Esophagus muscularis mucosa (tissue), 4 donors: ENCODE measurements at regions not wholly inside any gene's neighbourhood (a gene's known extent, or its start where the extent isn't known, plus 50 kb on each side); places are given as distances from the start of the nearest gene placed in this dataset.
"Not testable (repeated sequence)": the region's sequence is repeated elsewhere in the genome, so short reads cannot be mapped to it uniquely, and the experiment has no call there.

Experiments
- DNase-seq: peaks from one replicate; pipeline ENCODE4 v3.0.0-alpha.2; 2017; ENCODE audit errors: extremely low spot score
- H3K27ac ChIP-seq, 4 donors: fragments of 200-600 bp; sonication (generic); replicated peaks in 1 of 4; 1 replicate in 3 of 4; 2 replicates in 1 of 4; pipeline ENCODE4 v1.5.1; 2016 to 2019; ENCODE audit warnings: mild to moderate bottlenecking in 1 of 4
- H3K27me3 ChIP-seq, 4 donors: fragments of 200-600 bp; sonication (generic); one replicate each; pipeline versions ENCODE4 v1.5.1 to v1.6.0; 2016 to 2019
- H3K36me3 ChIP-seq, 4 donors: fragments of 200-600 bp; sonication (generic); one replicate each; pipeline ENCODE4 v1.5.1; 2016 to 2019
- H3K4me1 ChIP-seq, 4 donors: fragments of 200-600 bp; sonication (generic); one replicate each; pipeline ENCODE4 v1.5.1; 2016 to 2019
- H3K4me3 ChIP-seq, 4 donors: fragments of 200-600 bp; sonication (generic); 1 replicate in 2 of 4; 2 replicates in 2 of 4; pipeline ENCODE4 v1.5.1; 2016 to 2019; ENCODE audit warnings: mild to moderate bottlenecking in 4 of 4, moderate library complexity in 1 of 4
- H3K9me3 ChIP-seq, 4 donors: fragments of 200-600 bp; sonication (generic); 1 replicate in 3 of 4; 2 replicates in 1 of 4; pipeline ENCODE4 v1.5.1; 2016 to 2019
- CTCF ChIP-seq, 3 experiments: fragments of 200-600 bp in 2 of 3; fragments of 450-650 bp in 1 of 3; sonication (generic) in 2 of 3; IDR thresholded peaks; one replicate each; pipeline ENCODE4 v1.5.1; 2017 to 2019; ENCODE audit warnings: antibody characterized with exemption in 3 of 3, mild to moderate bottlenecking in 2 of 3, moderate library complexity in 1 of 3
- EP300 ChIP-seq: sonication (generic); formaldehyde crosslinking; IDR thresholded peaks from one replicate; pipeline ENCODE4 v1.6.1; 2017; ENCODE audit warnings: antibody characterized with exemption
- POLR2A ChIP-seq: fragments of 450-650 bp; IDR thresholded peaks from one replicate; pipeline ENCODE4 v1.6.1; 2017; ENCODE audit warnings: antibody characterized with exemption, moderate library complexity, mild to moderate bottlenecking, low read depth
- POLR2AphosphoS5 ChIP-seq, 2 donors: sonication (generic); formaldehyde crosslinking; IDR thresholded peaks; one replicate each; pipeline ENCODE4 v1.6.1; 2017; ENCODE audit warnings: antibody characterized with exemption in 2 of 2
- WGBS: methylation state at CpG from one replicate; pipeline ENCODE4 v1.1.5; 2018; 5-methylcytosine and 5-hydroxymethylcytosine counted together
- intact Hi-C: fragments of 100-400 bp; cut with DNase I; formaldehyde crosslinking; loops from one replicate; pipeline ENCODE4 v1.15.1; 2023

- DNase-seq: no peak
- Histone ChIP-seq H3K36me3 (no peaks in the 10 kb centered on the region), H3K4me1 (no peaks in the 10 kb centered on the region), H3K4me3 (no peak overlapping the region), H3K9me3 (no peaks in the 10 kb centered on the region), H3K27me3 (no peaks in the 10 kb centered on the region), H3K27ac (no peak overlapping the region)
- TF ChIP-seq POLR2AphosphoS5 (IDR thresholded peaks at IDR 0.05) (no peak), CTCF (IDR thresholded peaks at IDR 0.05) (no peak), EP300 (no peak), POLR2A (no peak)
- intact Hi-C loops: no loop called here
These were observed 276.9 kb upstream of the SGCG start for GRCh38 chr13:22903925-22904324.

- intact Hi-C loops: no loop called here
- TF ChIP-seq POLR2AphosphoS5 (IDR thresholded peaks at IDR 0.05) (peak in 1 of 2 donors; percentile 22), CTCF (IDR thresholded peaks at IDR 0.05) (no peak)
- Histone ChIP-seq H3K27me3 (no peaks in the 10 kb centered on the region), H3K27ac (peak overlapping the region; percentile 55 to 80 (median 62)), H3K4me1 (peaks cover 0 to 14% (median 8%) of the 10 kb centered on the region in 4 donors), H3K36me3 (no peaks in the 10 kb centered on the region), H3K9me3 (no peaks in the 10 kb centered on the region), H3K4me3 (peak overlapping the region; percentile 67 to 90 (median 72))
- 2% methylated on average over 34 of the region's 58 CpGs for WGBS
- no peak for DNase-seq
These were observed 265.2 kb upstream of the SGCG start for GRCh38 chr13:22915442-22916082.

- 60% methylated on average over 4 of the region's 4 CpGs for WGBS
These were observed 264.5 kb upstream of the SGCG start for GRCh38 chr13:22916276-22916675.

GRCh38 chr13:22925881-22926747, 254.7 kb upstream of the SGCG start:
- Histone ChIP-seq H3K4me1 (peaks cover 0 to 25% (median 13%) of the 10 kb centered on the region in 4 donors), H3K9me3 (no peaks in the 10 kb centered on the region), H3K27ac (peak overlapping the region; percentile 58 to 83 (median 70)), H3K36me3 (no peaks in the 10 kb centered on the region), H3K27me3 (no peaks in the 10 kb centered on the region), H3K4me3 (peak overlapping the region; percentile 59 to 64 (median 62))
- WGBS: 15% methylated on average over 47 of the region's 55 CpGs
- intact Hi-C loops: no loop called here
- DNase-seq: no peak
- peak in 1 of 3 experiments; percentile 10 for TF ChIP-seq CTCF (IDR thresholded peaks at IDR 0.05)
- peak; percentile 18 to 22 for TF ChIP-seq POLR2AphosphoS5 (IDR thresholded peaks at IDR 0.05)
- TF ChIP-seq EP300: no peak
- no peak for TF ChIP-seq POLR2A

More at GRCh38 chr13:22916276-22916675, 264.5 kb upstream of the SGCG start:
- H3K27me3 ChIP-seq, H3K27ac ChIP-seq, DNase-seq, H3K9me3 ChIP-seq, intact Hi-C loops, H3K36me3 ChIP-seq: not testable (repeated sequence)
- Histone ChIP-seq H3K4me3 (peak overlapping the region; percentile 67 to 90 (median 72)), H3K4me1 (peaks cover 0 to 14% (median 8%) of the 10 kb centered on the region in 4 donors)

- Histone ChIP-seq H3K27me3 (no peaks in the 10 kb centered on the region), H3K36me3 (no peaks in the 10 kb centered on the region), H3K27ac (peak overlapping the region; percentile 58 to 83 (median 70)), H3K9me3 (no peaks in the 10 kb centered on the region), H3K4me1 (peaks cover 0 to 25% (median 13%) of the 10 kb centered on the region in 4 donors), H3K4me3 (peak overlapping the region; percentile 59 to 64 (median 62))
- no CpG with 5 or more reads among the region's 56 CpGs for WGBS
- TF ChIP-seq POLR2A (no peak), POLR2AphosphoS5 (IDR thresholded peaks at IDR 0.05) (no peak), CTCF (IDR thresholded peaks at IDR 0.05) (no peak), EP300 (no peak)
- DNase-seq: no peak
- intact Hi-C loops: no loop called here
These were observed 253.9 kb upstream of the SGCG start for GRCh38 chr13:22926748-22927400.

GRCh38 chr13:22927845-22928244, 252.9 kb upstream of the SGCG start:
- peaks cover 0 to 25% (median 13%) of the 10 kb centered on the region in 4 donors for H3K4me1 ChIP-seq
- WGBS: 92% methylated on average over 3 of the region's 4 CpGs
- H3K36me3 ChIP-seq, H3K9me3 ChIP-seq, intact Hi-C loops, H3K27me3 ChIP-seq, DNase-seq, H3K4me3 ChIP-seq: not testable (repeated sequence)
- H3K27ac ChIP-seq: peak overlapping the region in 1 of 4 donors; percentile 83
